ENCODE measurements at regions not wholly inside any gene's neighbourhood (a gene's known extent, or its start where the extent isn't known, plus 50 kb on each side); places are given as distances from the start of the nearest gene placed in this dataset.

DNA sequence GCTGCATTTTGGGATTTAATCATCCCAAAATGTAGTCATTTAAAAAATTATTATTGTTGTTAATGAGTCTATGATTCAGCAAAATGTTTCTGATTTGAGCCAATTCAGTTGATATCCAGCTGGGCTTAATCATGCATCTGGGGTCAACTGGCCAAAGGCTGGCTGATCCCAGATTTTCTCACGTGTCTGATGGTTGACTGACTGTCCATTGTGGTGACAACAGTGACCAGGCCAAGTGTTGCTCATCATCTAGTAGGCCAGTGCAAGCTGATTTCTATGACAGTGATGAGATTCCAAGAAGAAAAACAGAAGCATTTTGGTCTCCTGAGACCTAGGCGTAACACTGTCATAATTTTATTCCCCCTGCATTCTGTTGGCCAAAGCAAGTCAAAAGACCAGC lies 80.1 kb upstream of the ZC3H11B start:
- DNase-seq (ENCODE audit: low read depth): peak; percentile 64
- no peak overlapping the region for H3K4me3 ChIP-seq (ENCODE audit: control insufficient read depth, low read depth, low read length)
- TF ChIP-seq CTCF (conservative IDR thresholded peaks at IDR 0.05; ENCODE audit: control insufficient read depth, insufficient read depth, low read depth, low read length): no peak

DNA sequence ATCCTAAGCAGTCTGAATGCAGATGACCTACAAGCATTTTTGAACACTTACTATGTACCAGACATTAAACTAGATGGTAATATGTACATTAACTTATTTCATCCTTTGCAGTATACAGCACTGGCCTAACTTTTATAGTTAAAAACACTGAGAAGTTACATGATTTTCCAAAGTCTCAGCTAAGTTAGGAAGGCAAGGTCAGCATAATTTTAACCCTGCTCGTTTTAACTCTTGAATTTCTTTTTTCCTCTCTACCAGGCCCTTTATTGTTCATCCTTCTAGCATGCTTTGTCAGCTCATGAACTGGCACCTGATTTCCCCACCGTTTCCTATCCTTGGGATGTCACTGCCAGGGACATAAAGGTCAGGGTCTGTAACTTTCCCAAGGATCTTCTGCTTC lies 76.9 kb upstream of the ZC3H11B start:
- DNase-seq (ENCODE audit: low read depth): no peak
- no peak overlapping the region for H3K4me3 ChIP-seq (ENCODE audit: control insufficient read depth, low read depth, low read length)
- no peak for TF ChIP-seq CTCF (conservative IDR thresholded peaks at IDR 0.05; ENCODE audit: control insufficient read depth, insufficient read depth, low read depth, low read length)

DNA sequence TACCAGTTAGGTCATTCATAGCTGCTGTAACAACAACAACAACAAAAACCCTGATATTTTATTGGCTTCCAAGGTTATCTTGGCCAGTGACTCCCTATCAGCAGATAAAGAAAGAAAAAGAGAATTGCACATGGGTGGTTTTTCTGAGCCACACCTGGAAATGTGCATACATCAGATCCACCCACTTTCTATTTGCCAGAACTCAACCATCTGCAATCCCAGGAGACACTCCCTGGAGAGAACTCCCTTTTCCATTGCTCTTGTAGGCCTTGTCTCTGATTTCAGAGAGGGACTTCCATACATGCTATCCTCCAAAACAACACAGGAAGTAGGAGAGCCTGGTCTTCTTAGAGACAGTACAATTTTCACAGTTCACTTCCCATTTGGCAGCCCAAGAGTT lies 74.9 kb upstream of the ZC3H11B start:
- no peak overlapping the region for H3K4me3 ChIP-seq (ENCODE audit: control insufficient read depth, low read depth, low read length)
- TF ChIP-seq CTCF (conservative IDR thresholded peaks at IDR 0.05; ENCODE audit: control insufficient read depth, insufficient read depth, low read depth, low read length): no peak
- DNase-seq (ENCODE audit: low read depth): no peak

GRCh38 chr1:219686171-219686570 lies 73.3 kb upstream of the ZC3H11B start:
- TF ChIP-seq CTCF (conservative IDR thresholded peaks at IDR 0.05; ENCODE audit: control insufficient read depth, insufficient read depth, low read depth, low read length): no peak
- no peak overlapping the region for H3K4me3 ChIP-seq (ENCODE audit: control insufficient read depth, low read depth, low read length)
- DNase-seq (ENCODE audit: low read depth): no peak

DNA sequence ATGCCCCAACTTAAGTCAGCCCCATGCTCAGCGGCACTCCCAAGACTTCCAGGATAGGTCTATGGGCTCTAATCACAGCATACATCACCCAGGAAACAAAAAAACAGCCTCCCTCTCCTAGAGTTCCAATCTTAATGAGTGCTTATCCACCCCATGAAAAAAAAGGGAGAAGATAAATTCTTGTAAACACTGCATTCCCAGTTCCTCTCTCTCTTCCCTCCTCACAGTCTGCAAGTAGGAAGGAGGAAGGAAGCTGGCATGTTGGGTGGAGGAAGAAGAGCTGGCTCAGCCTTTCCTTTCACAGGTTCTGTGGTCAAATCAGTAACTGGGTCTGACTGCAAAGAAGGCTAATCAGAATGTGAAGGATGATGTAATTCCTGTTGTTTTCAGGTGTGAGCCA lies 69.9 kb upstream of the ZC3H11B start:
- DNase-seq (ENCODE audit: low read depth): no peak
- TF ChIP-seq CTCF (conservative IDR thresholded peaks at IDR 0.05; ENCODE audit: control insufficient read depth, insufficient read depth, low read depth, low read length): no peak
- no peak overlapping the region for H3K4me3 ChIP-seq (ENCODE audit: control insufficient read depth, low read depth, low read length)

GRCh38 chr1:219681876-219682275 lies 69.0 kb upstream of the ZC3H11B start:
- H3K4me3 ChIP-seq (ENCODE audit: control insufficient read depth, low read depth, low read length): no peak overlapping the region
- no peak for TF ChIP-seq CTCF (conservative IDR thresholded peaks at IDR 0.05; ENCODE audit: control insufficient read depth, insufficient read depth, low read depth, low read length)
- DNase-seq (ENCODE audit: low read depth): no peak
